ENCODE measurements at regions not wholly inside any gene's neighbourhood (a gene's known extent, or its start where the extent isn't known, plus 50 kb on each side); places are given as distances from the start of the nearest gene placed in this dataset.

DNA sequence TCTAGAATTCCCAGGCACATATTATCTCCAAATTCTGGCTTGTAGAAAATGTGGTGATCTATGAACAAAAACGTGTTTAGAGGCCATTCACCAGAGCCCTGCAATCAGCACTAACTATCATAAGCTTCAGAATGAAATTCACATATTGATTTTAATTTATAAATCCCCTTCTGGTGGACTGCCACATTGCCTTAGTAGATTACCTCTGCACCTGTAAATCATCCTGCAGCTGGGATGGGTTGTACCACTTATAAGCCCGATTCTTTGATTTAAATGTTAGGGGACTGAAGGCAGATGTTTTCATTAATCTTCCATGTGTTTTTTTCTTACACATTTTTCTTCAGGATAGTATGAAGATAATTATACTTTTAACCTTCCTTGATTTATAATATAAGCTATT, 140.7 kb upstream of the PTPRD start:
- Histone ChIP-seq H3K4me2 (ENCODE audit: insufficient read depth, low read length) (no peak overlapping the region), H3K36me3 (ENCODE audit: insufficient read depth, low read length) (no peaks in the 10 kb centered on the region), H4K20me1 (ENCODE audit: insufficient read depth, low read length) (no peaks in the 10 kb centered on the region), H3K79me2 (ENCODE audit: insufficient read depth, low read length) (no peaks in the 10 kb centered on the region), H3K27ac (ENCODE audit: low read depth, low read length) (no peak overlapping the region), H2AFZ (ENCODE audit: low read length) (no peak overlapping the region), H3K4me1 (ENCODE audit: insufficient read depth, low read length) (no peaks in the 10 kb centered on the region), H3K4me3 (ENCODE audit: insufficient read depth, low read length) (no peak overlapping the region), H3K9me3 (ENCODE audit: low read depth, low read length) (no peaks in the 10 kb centered on the region), H3K27me3 (ENCODE audit: insufficient read depth, low read length) (no peaks in the 10 kb centered on the region)
- no peak for DNase-seq (ENCODE audit: insufficient read length, low spot score, missing footprints)
- TF ChIP-seq, protein P1, sequence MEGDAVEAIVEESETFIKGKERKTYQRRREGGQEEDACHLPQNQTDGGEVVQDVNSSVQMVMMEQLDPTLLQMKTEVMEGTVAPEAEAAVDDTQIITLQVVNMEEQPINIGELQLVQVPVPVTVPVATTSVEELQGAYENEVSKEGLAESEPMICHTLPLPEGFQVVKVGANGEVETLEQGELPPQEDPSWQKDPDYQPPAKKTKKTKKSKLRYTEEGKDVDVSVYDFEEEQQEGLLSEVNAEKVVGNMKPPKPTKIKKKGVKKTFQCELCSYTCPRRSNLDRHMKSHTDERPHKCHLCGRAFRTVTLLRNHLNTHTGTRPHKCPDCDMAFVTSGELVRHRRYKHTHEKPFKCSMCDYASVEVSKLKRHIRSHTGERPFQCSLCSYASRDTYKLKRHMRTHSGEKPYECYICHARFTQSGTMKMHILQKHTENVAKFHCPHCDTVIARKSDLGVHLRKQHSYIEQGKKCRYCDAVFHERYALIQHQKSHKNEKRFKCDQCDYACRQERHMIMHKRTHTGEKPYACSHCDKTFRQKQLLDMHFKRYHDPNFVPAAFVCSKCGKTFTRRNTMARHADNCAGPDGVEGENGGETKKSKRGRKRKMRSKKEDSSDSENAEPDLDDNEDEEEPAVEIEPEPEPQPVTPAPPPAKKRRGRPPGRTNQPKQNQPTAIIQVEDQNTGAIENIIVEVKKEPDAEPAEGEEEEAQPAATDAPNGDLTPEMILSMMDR (IDR thresholded peaks at IDR 0.05; ENCODE audit: extremely low read depth, low read depth, low read length), result no peak

DNA sequence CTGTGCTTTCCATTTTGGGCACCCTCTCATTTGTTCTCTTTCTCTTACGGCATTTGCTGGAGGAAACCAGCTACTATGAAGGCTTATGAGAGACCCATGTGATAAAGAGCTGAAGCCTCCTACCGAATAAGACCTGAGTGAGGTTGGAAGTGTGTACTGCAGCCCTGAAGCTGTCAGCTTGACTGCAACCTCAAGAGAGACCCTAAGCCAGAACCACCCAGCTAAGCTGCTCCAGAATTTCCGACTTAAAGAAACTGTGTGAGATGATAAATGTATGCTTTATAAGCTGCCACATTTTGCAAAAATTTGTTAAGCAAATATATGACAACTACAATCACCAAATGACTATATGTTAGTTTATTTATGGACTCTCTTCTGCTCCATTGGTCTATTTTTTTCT, 151.7 kb upstream of the PTPRD start:
- H3K4me1 ChIP-seq (ENCODE audit: insufficient read depth, low read length), result no peaks in the 10 kb centered on the region
- TF ChIP-seq, protein P1 (IDR thresholded peaks at IDR 0.05; ENCODE audit: extremely low read depth, low read depth, low read length), result no peak
- H4K20me1 ChIP-seq (ENCODE audit: insufficient read depth, low read length), result no peaks in the 10 kb centered on the region
- no peak for DNase-seq (ENCODE audit: insufficient read length, low spot score, missing footprints)
- H3K4me2 ChIP-seq (ENCODE audit: insufficient read depth, low read length), result no peak overlapping the region
- H3K9me3 ChIP-seq (ENCODE audit: low read depth, low read length), result no peaks in the 10 kb centered on the region
- H3K79me2 ChIP-seq (ENCODE audit: insufficient read depth, low read length), result no peaks in the 10 kb centered on the region
- H3K36me3 ChIP-seq (ENCODE audit: insufficient read depth, low read length), result no peaks in the 10 kb centered on the region
- no peak overlapping the region for H2AFZ ChIP-seq (ENCODE audit: low read length)
- no peak overlapping the region for H3K27ac ChIP-seq (ENCODE audit: low read depth, low read length)
- no peak overlapping the region for H3K4me3 ChIP-seq (ENCODE audit: insufficient read depth, low read length)
- H3K27me3 ChIP-seq (ENCODE audit: insufficient read depth, low read length), result no peaks in the 10 kb centered on the region

DNA sequence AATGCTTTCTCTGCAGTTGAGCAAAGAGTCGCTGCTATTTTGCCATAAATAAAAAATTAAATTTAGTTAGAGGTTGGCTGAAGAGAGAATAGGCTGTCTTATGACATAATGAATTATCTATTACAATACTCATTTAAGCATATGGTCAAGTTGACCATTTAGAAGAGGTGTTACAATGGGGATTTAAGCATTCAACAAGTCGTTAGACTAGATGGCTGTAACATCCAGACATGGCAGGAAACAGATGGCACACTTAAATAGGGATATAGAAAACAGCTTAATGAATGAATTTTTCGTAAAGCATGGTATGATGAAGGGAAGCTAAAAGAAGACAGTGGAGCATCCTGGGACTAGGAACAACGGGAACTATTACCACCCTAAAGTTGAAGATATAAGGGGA, 160.3 kb upstream of the PTPRD start:
- TF ChIP-seq, protein P1 (IDR thresholded peaks at IDR 0.05; ENCODE audit: extremely low read depth, low read depth, low read length), result no peak
- no peaks in the 10 kb centered on the region for H4K20me1 ChIP-seq (ENCODE audit: insufficient read depth, low read length)
- no peaks in the 10 kb centered on the region for H3K36me3 ChIP-seq (ENCODE audit: insufficient read depth, low read length)
- no peaks in the 10 kb centered on the region for H3K27me3 ChIP-seq (ENCODE audit: insufficient read depth, low read length)
- no peak overlapping the region for H3K4me3 ChIP-seq (ENCODE audit: insufficient read depth, low read length)
- no peak overlapping the region for H3K4me2 ChIP-seq (ENCODE audit: insufficient read depth, low read length)
- no peak overlapping the region for H3K27ac ChIP-seq (ENCODE audit: low read depth, low read length)
- H2AFZ ChIP-seq (ENCODE audit: low read length), result no peak overlapping the region
- H3K79me2 ChIP-seq (ENCODE audit: insufficient read depth, low read length), result no peaks in the 10 kb centered on the region
- H3K4me1 ChIP-seq (ENCODE audit: insufficient read depth, low read length), result no peaks in the 10 kb centered on the region
- H3K9me3 ChIP-seq (ENCODE audit: low read depth, low read length), result peaks cover 5% of the 10 kb centered on the region
- no peak for DNase-seq (ENCODE audit: insufficient read length, low spot score, missing footprints)

DNA sequence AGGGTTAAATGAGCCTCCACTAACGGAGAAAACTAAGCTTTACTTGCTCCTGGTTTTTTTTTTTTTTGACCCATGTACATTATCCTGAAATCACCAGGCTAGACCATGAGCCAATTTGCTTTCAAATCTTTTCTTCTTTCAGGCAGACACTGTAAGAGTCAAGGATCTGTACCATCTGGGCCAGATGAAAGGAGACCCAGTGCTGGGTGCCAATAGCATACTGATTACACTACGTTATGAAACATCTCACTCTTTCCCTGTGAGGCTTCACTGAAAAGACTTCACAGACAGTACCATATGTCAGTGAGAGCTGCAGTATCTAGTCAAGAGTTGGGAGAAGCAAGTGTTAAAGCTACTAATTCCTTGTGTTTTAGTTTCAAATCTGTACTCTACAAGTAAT, 161.2 kb upstream of the PTPRD start:
- Histone ChIP-seq H3K79me2 (ENCODE audit: insufficient read depth, low read length) (no peaks in the 10 kb centered on the region), H3K27ac (ENCODE audit: low read depth, low read length) (no peak overlapping the region), H3K4me2 (ENCODE audit: insufficient read depth, low read length) (no peak overlapping the region), H3K36me3 (ENCODE audit: insufficient read depth, low read length) (no peaks in the 10 kb centered on the region), H3K9me3 (ENCODE audit: low read depth, low read length) (peaks cover 5% of the 10 kb centered on the region), H2AFZ (ENCODE audit: low read length) (no peak overlapping the region), H3K4me1 (ENCODE audit: insufficient read depth, low read length) (no peaks in the 10 kb centered on the region), H3K27me3 (ENCODE audit: insufficient read depth, low read length) (no peaks in the 10 kb centered on the region), H4K20me1 (ENCODE audit: insufficient read depth, low read length) (no peaks in the 10 kb centered on the region), H3K4me3 (ENCODE audit: insufficient read depth, low read length) (no peak overlapping the region)
- TF ChIP-seq, protein P1 (IDR thresholded peaks at IDR 0.05; ENCODE audit: extremely low read depth, low read depth, low read length), result no peak
- no peak for DNase-seq (ENCODE audit: insufficient read length, low spot score, missing footprints)

Measured in osteoblast (primary cell).